HepG2 (cell line): ENCODE measurements at regions not wholly inside any gene's neighbourhood (a gene's known extent, or its start where the extent isn't known, plus 50 kb on each side); places are given as distances from the start of the nearest gene placed in this dataset.
A peak's percentile ranks its signal among the peaks of the same experiment; 100 is the strongest.

Source experiments
- CENPX ChIP-seq: sonication (generic); formaldehyde crosslinking; IDR thresholded peaks from 2 replicates; pipeline ENCODE4 v1.9.0; 2021; ENCODE audit warnings: mild to moderate bottlenecking, missing genetic modification reagents, moderate library complexity
- DRAP1 ChIP-seq: IDR thresholded peaks from 2 replicates; pipeline ENCODE4 v1.6.1; 2016; ENCODE audit warnings: missing genetic modification reagents, missing compliant biosample characterization
- FOXA3 ChIP-seq: IDR thresholded peaks from 2 replicates; pipeline ENCODE4 v1.6.1; 2016; ENCODE audit warnings: missing genetic modification reagents, missing compliant biosample characterization
- HNF4A ChIP-seq: sonication (generic); formaldehyde crosslinking; IDR thresholded peaks from 2 replicates; pipeline ENCODE4 v1.4.0; 2020; ENCODE audit warnings: missing genetic modification reagents
- IRX3 ChIP-seq: sonication (generic); formaldehyde crosslinking; IDR thresholded peaks from 2 replicates; pipeline ENCODE4 v1.8.1; 2023; ENCODE audit warnings: mild to moderate bottlenecking, low read depth, missing genetic modification reagents, borderline replicate concordance
- KLF6 ChIP-seq: IDR thresholded peaks from 2 replicates; pipeline ENCODE4 v1.8.0; 2016; ENCODE audit warnings: missing biosample characterization, missing genetic modification reagents
- MLLT10 ChIP-seq: sonication (generic); formaldehyde crosslinking; IDR thresholded peaks from 2 replicates; pipeline ENCODE4 v1.4.0; 2020; ENCODE audit warnings: missing genetic modification reagents
- PRDM4 ChIP-seq: sonication (generic); formaldehyde crosslinking; IDR thresholded peaks from 2 replicates; pipeline ENCODE4 v1.9.0; 2021; ENCODE audit warnings: missing genetic modification reagents, borderline replicate concordance
- RBFOX2 ChIP-seq: fragments of 200-400 bp; formaldehyde crosslinking; IDR thresholded peaks from 2 replicates; pipeline ENCODE4 v1.6.1; 2017; ENCODE audit warnings: low read depth, mild to moderate bottlenecking, low read length
- RNF2 ChIP-seq: fragments of 450-650 bp; conservative IDR thresholded peaks from 2 replicates; pipeline ENCODE4 v1.6.1; 2016; ENCODE audit warnings: low read depth
- SALL1 ChIP-seq: sonication (generic); formaldehyde crosslinking; IDR thresholded peaks from 2 replicates; pipeline ENCODE4 v1.8.0; 2022; ENCODE audit warnings: mild to moderate bottlenecking, missing genetic modification reagents
- SAP130 ChIP-seq: IDR thresholded peaks from 2 replicates; pipeline ENCODE4 v1.6.1; 2016; ENCODE audit warnings: low read depth
- SIN3A ChIP-seq: IDR thresholded peaks from 2 replicates; pipeline ENCODE4 v1.6.1; 2011; ENCODE audit warnings: low read depth, mild to moderate bottlenecking, control low read depth, low read length, borderline replicate concordance
- TCF7L2 ChIP-seq: IDR thresholded peaks from 2 replicates; pipeline ENCODE4 v1.6.1; 2011; ENCODE audit warnings: mild to moderate bottlenecking, low read depth, low read length, moderate library complexity
- ZBTB7A ChIP-seq: sonication (generic); formaldehyde crosslinking; IDR thresholded peaks from 2 replicates; pipeline ENCODE4 v1.8.0; 2022; ENCODE audit warnings: mild to moderate bottlenecking, missing genetic modification reagents
- ZC3H13 ChIP-seq: sonication (generic); formaldehyde crosslinking; IDR thresholded peaks from 2 replicates; pipeline ENCODE4 v1.8.1; 2023; ENCODE audit warnings: mild to moderate bottlenecking, missing genetic modification reagents, moderate library complexity
- ZFX ChIP-seq: sonication (generic); formaldehyde crosslinking; IDR thresholded peaks from 2 replicates; pipeline ENCODE4 v1.4.0; 2020; ENCODE audit warnings: mild to moderate bottlenecking, low read depth, missing genetic modification reagents, moderate library complexity
- ZNF160 ChIP-seq: sonication (generic); formaldehyde crosslinking; IDR thresholded peaks from 2 replicates; pipeline ENCODE4 v1.8.0; 2022; ENCODE audit warnings: mild to moderate bottlenecking, inconsistent platforms, missing genetic modification reagents
- ZNF180 ChIP-seq: sonication (generic); formaldehyde crosslinking; IDR thresholded peaks from 2 replicates; pipeline ENCODE4 v1.4.0; 2020; ENCODE audit warnings: low read depth, missing genetic modification reagents, borderline replicate concordance
- ZNF205 ChIP-seq: IDR thresholded peaks from 2 replicates; pipeline ENCODE4 v1.6.1; 2018; ENCODE audit warnings: missing biosample characterization, missing genetic modification reagents
- ZNF275 ChIP-seq: sonication (generic); formaldehyde crosslinking; IDR thresholded peaks from 2 replicates; pipeline ENCODE4 v1.8.0; 2022; ENCODE audit warnings: missing genetic modification reagents, mild to moderate bottlenecking, inconsistent platforms, borderline replicate concordance
- ZNF280D ChIP-seq: sonication (generic); formaldehyde crosslinking; IDR thresholded peaks from 2 replicates; pipeline ENCODE4 v1.5.1; 2020; ENCODE audit warnings: mild to moderate bottlenecking, missing genetic modification reagents
- ZNF292 ChIP-seq: sonication (generic); formaldehyde crosslinking; IDR thresholded peaks from 2 replicates; pipeline ENCODE4 v1.8.1; 2022; ENCODE audit warnings: mild to moderate bottlenecking, low read depth, missing genetic modification reagents, borderline replicate concordance
- ZNF337 ChIP-seq: sonication (generic); formaldehyde crosslinking; IDR thresholded peaks from 2 replicates; pipeline ENCODE4 v1.5.1; 2020; ENCODE audit warnings: missing genetic modification reagents, low read depth, mild to moderate bottlenecking, borderline replicate concordance

- 0 out of 2 replicates have a peak, but pooled peaks have one; percentile 22 for TF ChIP-seq ZNF292 (CRISPR knock-in tag)
- no peak for TF ChIP-seq RNF2
- no peak for TF ChIP-seq ZC3H13 (CRISPR knock-in tag)
- no peak for TF ChIP-seq ZNF160 (CRISPR knock-in tag)
- TF ChIP-seq ZNF337 = no peak
- TF ChIP-seq MLLT10 (CRISPR knock-in tag) = no peak
- TF ChIP-seq SAP130 (CRISPR knock-in tag) = peak; percentile 40; the same call in 1 of the 2 replicates
- no peak for TF ChIP-seq CENPX
- no peak for TF ChIP-seq RBFOX2
- no peak for TF ChIP-seq SIN3A
- no peak for TF ChIP-seq ZNF205 (CRISPR knock-in tag)
- TF ChIP-seq ZNF180 = no peak
- no peak for TF ChIP-seq FOXA3 (CRISPR knock-in tag)
- TF ChIP-seq ZBTB7A (CRISPR knock-in tag) = 0 out of 2 replicates have a peak, but pooled peaks have one; percentile 63
- TF ChIP-seq ZNF280D = no peak
- TF ChIP-seq IRX3 (CRISPR knock-in tag) = no peak
- 0 out of 2 replicates have a peak, but pooled peaks have one; percentile 19 for TF ChIP-seq ZFX (CRISPR knock-in tag)
- TF ChIP-seq ZNF275 = no peak
- TF ChIP-seq KLF6 = no peak
- TF ChIP-seq TCF7L2 = no peak
- TF ChIP-seq DRAP1 = no peak
- TF ChIP-seq SALL1 (CRISPR knock-in tag) = peak; percentile 44; the same call in 1 of the 2 replicates
- TF ChIP-seq PRDM4 (CRISPR knock-in tag) = no peak
- peak; percentile 59 for TF ChIP-seq HNF4A (CRISPR knock-in tag)
Observed at GRCh38 chr9:129405089-129405826, 215.6 kb downstream of the C9orf50 start (continued).
